ENCODE measurements at regions not wholly inside any gene's neighbourhood (a gene's known extent, or its start where the extent isn't known, plus 50 kb on each side); places are given as distances from the start of the nearest gene placed in this dataset.

GRCh38 chr10:8726084-8726778 is 671.7 kb downstream of the GATA3 start:
- no peak overlapping the region for H3K4me3 ChIP-seq (ENCODE audit: insufficient read length, low read depth)
- H3K9ac ChIP-seq (ENCODE audit: insufficient read length, low read depth): no peak overlapping the region
- H3K36me3 ChIP-seq (ENCODE audit: insufficient read depth, insufficient read length, low read length): no peaks in the 10 kb centered on the region
- DNase-seq (ENCODE audit: low read depth, low spot score): no peak
- TF ChIP-seq SUZ12 (IDR thresholded peaks at IDR 0.05; ENCODE audit: extremely low read depth, insufficient read depth, insufficient read length) (no peak), YY1 (IDR thresholded peaks at IDR 0.05; ENCODE audit: insufficient read depth, insufficient read length) (no peak), ZNF274 (IDR thresholded peaks at IDR 0.05; ENCODE audit: low read depth, low read length) (no peak)
- H3K27me3 ChIP-seq (ENCODE audit: insufficient read depth, insufficient read length): no peaks in the 10 kb centered on the region
- no peaks in the 10 kb centered on the region for H3K4me1 ChIP-seq (ENCODE audit: insufficient read depth, insufficient read length)
- no peaks in the 10 kb centered on the region for H3K9me3 ChIP-seq (ENCODE audit: insufficient read depth, low read length)

- Histone ChIP-seq H3K4me3 (ENCODE audit: insufficient read length, low read depth) (no peak overlapping the region), H3K36me3 (ENCODE audit: insufficient read depth, insufficient read length, low read length) (no peaks in the 10 kb centered on the region), H3K27me3 (ENCODE audit: insufficient read depth, insufficient read length) (no peaks in the 10 kb centered on the region), H3K9ac (ENCODE audit: insufficient read length, low read depth) (no peak overlapping the region), H3K9me3 (ENCODE audit: insufficient read depth, low read length) (no peaks in the 10 kb centered on the region), H3K4me1 (ENCODE audit: insufficient read depth, insufficient read length) (no peaks in the 10 kb centered on the region)
- DNase-seq (ENCODE audit: low read depth, low spot score): no peak
- no peak for TF ChIP-seq ZNF274 (IDR thresholded peaks at IDR 0.05; ENCODE audit: low read depth, low read length)
- no peak for TF ChIP-seq YY1 (IDR thresholded peaks at IDR 0.05; ENCODE audit: insufficient read depth, insufficient read length)
- no peak for TF ChIP-seq SUZ12 (IDR thresholded peaks at IDR 0.05; ENCODE audit: extremely low read depth, insufficient read depth, insufficient read length)
These were observed 672.2 kb downstream of the GATA3 start for GRCh38 chr10:8726779-8727084.

- H3K4me3 ChIP-seq (ENCODE audit: insufficient read length, low read depth): no peak overlapping the region
- H3K36me3 ChIP-seq (ENCODE audit: insufficient read depth, insufficient read length, low read length): no peaks in the 10 kb centered on the region
- TF ChIP-seq YY1 (IDR thresholded peaks at IDR 0.05; ENCODE audit: insufficient read depth, insufficient read length) (no peak), ZNF274 (IDR thresholded peaks at IDR 0.05; ENCODE audit: low read depth, low read length) (no peak), SUZ12 (IDR thresholded peaks at IDR 0.05; ENCODE audit: extremely low read depth, insufficient read depth, insufficient read length) (no peak)
- no peak for DNase-seq (ENCODE audit: low read depth, low spot score)
- no peaks in the 10 kb centered on the region for H3K27me3 ChIP-seq (ENCODE audit: insufficient read depth, insufficient read length)
- H3K9me3 ChIP-seq (ENCODE audit: insufficient read depth, low read length): no peaks in the 10 kb centered on the region
- no peak overlapping the region for H3K9ac ChIP-seq (ENCODE audit: insufficient read length, low read depth)
- H3K4me1 ChIP-seq (ENCODE audit: insufficient read depth, insufficient read length): no peaks in the 10 kb centered on the region
These were observed 676.9 kb downstream of the GATA3 start for GRCh38 chr10:8731121-8732095.

- TF ChIP-seq SUZ12 (IDR thresholded peaks at IDR 0.05; ENCODE audit: extremely low read depth, insufficient read depth, insufficient read length) (no peak), ZNF274 (IDR thresholded peaks at IDR 0.05; ENCODE audit: low read depth, low read length) (no peak), YY1 (IDR thresholded peaks at IDR 0.05; ENCODE audit: insufficient read depth, insufficient read length) (no peak)
- Histone ChIP-seq H3K36me3 (ENCODE audit: insufficient read depth, insufficient read length, low read length) (no peaks in the 10 kb centered on the region), H3K4me3 (ENCODE audit: insufficient read length, low read depth) (no peak overlapping the region), H3K9me3 (ENCODE audit: insufficient read depth, low read length) (no peaks in the 10 kb centered on the region), H3K9ac (ENCODE audit: insufficient read length, low read depth) (no peak overlapping the region), H3K27me3 (ENCODE audit: insufficient read depth, insufficient read length) (no peaks in the 10 kb centered on the region), H3K4me1 (ENCODE audit: insufficient read depth, insufficient read length) (no peaks in the 10 kb centered on the region)
- DNase-seq (ENCODE audit: low read depth, low spot score): no peak
These were observed 684.5 kb downstream of the GATA3 start for GRCh38 chr10:8738987-8739386.

- H3K27me3 ChIP-seq (ENCODE audit: insufficient read depth, insufficient read length): no peaks in the 10 kb centered on the region
These were observed 697.8 kb downstream of the GATA3 start for GRCh38 chr10:8752146-8752843.

GRCh38 chr10:8758029-8758428 is 703.5 kb downstream of the GATA3 start:
- Histone ChIP-seq H3K4me3 (ENCODE audit: insufficient read length, low read depth) (no peak overlapping the region), H3K9ac (ENCODE audit: insufficient read length, low read depth) (no peak overlapping the region), H3K9me3 (ENCODE audit: insufficient read depth, low read length) (no peaks in the 10 kb centered on the region), H3K36me3 (ENCODE audit: insufficient read depth, insufficient read length, low read length) (no peaks in the 10 kb centered on the region), H3K27me3 (ENCODE audit: insufficient read depth, insufficient read length) (no peaks in the 10 kb centered on the region), H3K4me1 (ENCODE audit: insufficient read depth, insufficient read length) (no peaks in the 10 kb centered on the region)
- TF ChIP-seq YY1 (IDR thresholded peaks at IDR 0.05; ENCODE audit: insufficient read depth, insufficient read length) (no peak), ZNF274 (IDR thresholded peaks at IDR 0.05; ENCODE audit: low read depth, low read length) (no peak), SUZ12 (IDR thresholded peaks at IDR 0.05; ENCODE audit: extremely low read depth, insufficient read depth, insufficient read length) (no peak)
- no peak for DNase-seq (ENCODE audit: low read depth, low spot score)

More at GRCh38 chr10:8752146-8752843, 697.8 kb downstream of the GATA3 start:
- H3K9ac ChIP-seq (ENCODE audit: insufficient read length, low read depth): no peak overlapping the region
- DNase-seq (ENCODE audit: low read depth, low spot score): no peak
- no peak for TF ChIP-seq YY1 (IDR thresholded peaks at IDR 0.05; ENCODE audit: insufficient read depth, insufficient read length)
- TF ChIP-seq ZNF274 (IDR thresholded peaks at IDR 0.05; ENCODE audit: low read depth, low read length): no peak
- TF ChIP-seq SUZ12 (IDR thresholded peaks at IDR 0.05; ENCODE audit: extremely low read depth, insufficient read depth, insufficient read length): no peak
- no peaks in the 10 kb centered on the region for H3K9me3 ChIP-seq (ENCODE audit: insufficient read depth, low read length)
- H3K4me3 ChIP-seq (ENCODE audit: insufficient read length, low read depth): no peak overlapping the region
- H3K36me3 ChIP-seq (ENCODE audit: insufficient read depth, insufficient read length, low read length): no peaks in the 10 kb centered on the region
- H3K4me1 ChIP-seq (ENCODE audit: insufficient read depth, insufficient read length): no peaks in the 10 kb centered on the region
